ENCODE measurements at regions not wholly inside any gene's neighbourhood (a gene's known extent, or its start where the extent isn't known, plus 50 kb on each side); places are given as distances from the start of the nearest gene placed in this dataset.

DNA sequence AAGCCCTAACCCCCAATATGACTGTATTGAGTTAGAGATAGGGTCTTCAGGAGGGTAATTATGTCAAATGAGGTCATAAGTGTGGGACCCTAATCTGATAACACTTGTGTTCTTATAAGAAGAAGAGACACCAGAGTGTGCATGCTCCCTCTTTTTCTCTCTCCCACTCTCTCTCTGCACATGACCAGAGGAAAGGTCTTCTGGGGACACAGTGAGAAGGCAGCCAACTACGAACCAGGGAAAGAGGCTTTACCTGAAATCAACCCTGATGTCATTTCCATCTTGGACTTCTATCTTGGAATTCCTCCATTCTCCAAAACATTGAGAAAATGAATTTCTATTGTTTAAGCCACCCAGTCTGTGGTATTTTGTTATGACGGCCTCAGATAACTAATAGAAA, 97.2 kb upstream of the MAD2L1 start:
- DNase-seq, result no peak

DNA sequence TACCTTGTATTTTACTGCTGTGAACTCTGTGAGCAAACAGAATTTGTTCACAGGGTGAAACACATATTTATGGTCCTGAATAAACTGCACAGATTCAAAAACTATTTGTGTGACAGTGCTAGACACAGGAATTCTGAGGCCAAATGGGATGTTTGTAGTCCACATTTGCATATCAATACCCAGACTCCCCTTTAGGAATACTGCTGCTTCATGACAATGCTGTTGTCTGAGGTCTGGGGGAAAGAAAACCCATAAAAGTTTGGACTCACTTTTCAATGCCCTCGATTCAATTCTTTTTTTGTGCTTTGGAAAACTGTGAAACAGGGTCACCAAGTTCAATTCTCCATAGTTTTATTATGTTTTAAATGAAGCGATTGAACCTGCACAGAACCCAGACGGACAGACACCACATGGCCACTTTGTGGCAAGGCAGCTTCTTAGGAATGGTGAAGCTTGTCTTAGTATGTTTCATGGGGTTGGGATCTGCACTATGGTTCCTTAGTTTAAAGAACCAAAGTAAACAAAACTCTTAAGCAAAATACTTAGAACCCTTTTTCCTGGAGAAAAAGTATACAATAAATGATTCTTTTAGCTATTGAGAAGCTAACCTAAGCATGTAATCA, 92.3 kb upstream of the MAD2L1 start:
- DNase-seq, result no peak

DNA sequence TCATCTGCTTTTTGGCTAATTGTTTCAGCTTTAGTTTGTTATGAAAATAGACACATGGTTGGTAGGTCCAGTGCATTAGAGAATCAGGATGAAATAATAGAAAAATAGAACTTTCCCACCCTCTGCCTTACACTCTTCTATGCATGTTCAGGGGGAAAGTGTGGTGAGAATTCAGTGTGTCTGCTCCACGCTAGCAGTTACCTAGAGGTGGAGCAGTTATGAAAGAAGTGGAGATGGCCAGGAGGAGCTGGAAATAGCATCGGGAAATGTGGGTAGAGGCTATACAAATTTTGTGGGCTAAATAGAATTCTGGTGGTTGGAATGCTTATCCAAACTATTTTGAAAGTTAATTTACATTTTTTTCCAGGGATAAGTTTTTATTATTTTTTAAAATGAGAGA, 91.4 kb upstream of the MAD2L1 start:
- no peak for DNase-seq

DNA sequence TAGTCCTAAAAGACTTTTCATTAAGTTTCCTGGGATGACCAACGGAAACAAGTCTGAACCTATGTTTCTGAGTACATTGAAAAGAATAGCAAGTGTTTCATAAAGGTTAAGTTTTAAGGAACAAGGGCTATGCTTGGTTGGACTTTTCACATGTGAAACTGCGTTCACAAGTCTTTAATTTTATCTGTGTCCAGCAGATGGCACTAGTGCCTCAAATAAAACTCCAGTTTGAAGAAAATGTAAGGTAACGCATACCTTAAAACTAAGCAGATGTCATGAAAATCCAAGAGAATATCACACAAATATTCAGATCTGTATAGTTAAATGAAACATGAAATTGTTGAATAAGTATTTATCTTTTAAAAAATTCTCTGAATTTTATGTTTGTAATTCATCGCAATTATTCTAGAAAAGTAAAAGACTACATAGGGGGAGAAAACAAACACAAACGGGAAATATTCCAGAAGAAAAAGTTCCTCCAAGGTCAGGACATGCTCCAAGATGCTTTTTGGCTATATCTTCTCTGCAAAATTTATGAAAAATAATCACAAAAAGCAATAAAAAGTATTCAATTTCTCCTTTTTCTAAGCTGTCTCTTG, 89.6 kb upstream of the MAD2L1 start:
- peak; percentile 74 for DNase-seq

DNA sequence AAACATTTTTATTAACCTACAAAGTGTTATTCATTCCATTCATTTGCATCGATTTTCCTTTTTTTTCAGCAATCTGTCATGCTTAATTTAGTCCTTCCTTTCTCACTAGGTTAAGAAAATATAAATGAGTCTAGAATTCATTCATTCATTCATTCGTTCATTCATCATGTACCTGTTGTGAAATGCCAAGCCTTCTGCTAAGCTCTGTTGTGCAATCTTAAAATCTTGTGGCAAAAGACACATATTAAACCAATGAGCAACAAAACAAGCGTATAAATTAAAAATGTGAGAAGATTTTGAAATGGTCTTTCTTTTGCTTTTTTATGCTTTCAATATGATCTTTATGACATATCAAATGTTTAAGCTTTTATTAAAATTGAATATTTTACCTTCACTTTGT, 88.6 kb upstream of the MAD2L1 start:
- no peak for DNase-seq

DNA sequence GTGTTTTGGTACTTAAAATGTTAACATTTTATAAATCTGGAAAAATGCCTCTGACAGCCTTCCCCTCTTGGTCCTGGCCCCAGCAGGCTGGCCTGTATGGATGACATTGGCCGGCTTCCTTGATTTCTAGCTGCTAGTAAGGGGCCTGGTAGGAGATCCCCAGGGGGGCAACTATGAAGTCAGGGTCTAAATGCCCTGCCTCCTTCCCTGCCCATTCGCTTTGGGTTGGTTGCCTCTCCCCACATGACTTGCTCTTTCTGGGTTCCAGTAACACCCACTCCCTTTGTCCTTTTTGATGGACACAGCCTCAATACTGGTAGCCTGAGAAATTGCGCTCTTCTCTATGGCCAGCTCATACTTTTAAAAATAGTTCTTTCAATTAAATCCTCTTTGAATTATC, 78.0 kb upstream of the MAD2L1 start:
- DNase-seq, result no peak

DNA sequence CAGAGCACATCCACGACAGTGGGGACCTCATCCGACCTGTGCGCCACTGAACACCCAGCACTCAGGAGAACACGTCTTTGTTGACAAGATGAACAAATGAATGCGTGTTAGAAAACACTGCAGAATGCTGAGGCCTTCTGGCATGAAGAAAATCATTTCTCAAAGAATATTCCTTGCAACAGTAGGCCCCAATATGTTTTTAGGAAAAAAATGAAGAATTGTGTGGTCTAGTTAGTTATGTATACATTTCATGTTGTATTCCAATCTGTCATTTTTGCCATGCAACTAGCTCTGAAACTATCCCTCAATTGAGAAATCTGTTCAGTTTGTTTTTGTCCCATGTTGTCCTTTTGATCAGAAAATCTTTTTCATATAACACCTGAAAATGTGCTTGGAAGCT, 77.4 kb upstream of the MAD2L1 start:
- DNase-seq, result no peak

DNA sequence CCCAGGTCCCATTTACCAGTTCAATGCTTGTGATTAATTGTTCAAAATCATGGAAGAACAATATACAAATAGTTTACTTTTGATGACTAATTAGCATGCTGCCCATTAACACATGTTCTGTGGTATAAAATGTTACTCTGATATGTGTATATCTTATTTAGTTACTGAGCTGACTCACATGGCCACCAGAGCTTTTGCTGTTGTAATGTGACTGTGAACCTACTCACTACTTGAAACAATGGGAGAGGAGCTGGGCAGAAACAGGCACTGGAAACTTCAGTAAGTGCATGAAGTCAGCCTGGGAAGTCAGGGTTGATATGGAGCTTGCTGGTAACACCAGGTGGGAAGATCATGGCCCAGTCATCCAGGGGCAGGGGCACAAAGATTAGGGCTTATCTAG, 72.7 kb upstream of the MAD2L1 start:
- no peak for DNase-seq

DNA sequence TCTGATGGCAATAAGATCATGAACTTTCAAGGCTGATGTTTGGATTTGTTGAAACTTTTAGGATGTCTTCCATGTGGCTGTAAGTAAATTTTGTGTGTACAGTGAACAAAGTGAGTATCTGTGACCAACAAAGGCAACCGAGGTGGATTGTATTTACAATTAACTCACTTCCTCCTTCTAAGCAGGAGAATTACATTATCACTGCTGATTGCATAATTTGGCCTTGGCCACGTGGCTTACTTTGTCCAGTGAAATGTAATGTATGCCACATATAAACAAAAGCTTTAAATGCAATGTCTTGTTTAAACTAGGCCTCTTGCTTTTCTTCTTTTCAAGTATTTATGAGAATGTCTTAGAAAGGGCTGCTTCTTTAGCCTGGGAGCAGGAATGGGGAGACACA, 66.3 kb upstream of the MAD2L1 start:
- peak; percentile 21 for DNase-seq

DNA sequence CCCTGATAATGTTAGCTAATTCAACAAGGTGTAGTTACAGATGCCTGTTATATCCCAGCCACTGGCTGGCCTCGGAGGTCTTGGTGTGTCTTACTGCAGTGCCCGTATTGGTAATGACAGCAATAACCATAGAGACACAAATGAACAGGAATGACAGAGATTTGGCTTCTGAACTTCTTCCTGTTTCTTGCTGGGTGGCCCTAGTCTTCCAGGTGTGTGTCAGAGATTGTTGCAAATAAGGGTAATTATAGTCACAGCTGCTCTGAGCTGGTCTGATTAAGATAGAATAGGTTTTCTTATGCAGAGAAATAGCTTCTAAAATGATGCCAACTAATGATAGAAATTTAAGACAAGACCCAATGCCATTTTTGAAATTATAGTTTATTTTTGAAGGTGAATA, 64.1 kb upstream of the MAD2L1 start:
- no peak for DNase-seq

Measured in hematopoietic multipotent progenitor cell treated with erythropoietin and hydrocortisone succinate and interleukin-3 and kit ligand, for 6 days (in vitro differentiated cells).